Endometrium (tissue), 2 donors: ENCODE measurements at regions not wholly inside any gene's neighbourhood (a gene's known extent, or its start where the extent isn't known, plus 50 kb on each side); places are given as distances from the start of the nearest gene placed in this dataset.

Source experiments
- FAIRE-seq: peaks from 2 replicates; lab custom pipeline; 2012; peaks lifted over from hg19 to GRCh38; lab: Jason Lieb, UNC
- donor health status: control.
- donor health status: control.

- no peak for FAIRE-seq
Measured at GRCh38 chr10:52999681-53000080, 227.1 kb upstream of the MBL2 start.

DNA sequence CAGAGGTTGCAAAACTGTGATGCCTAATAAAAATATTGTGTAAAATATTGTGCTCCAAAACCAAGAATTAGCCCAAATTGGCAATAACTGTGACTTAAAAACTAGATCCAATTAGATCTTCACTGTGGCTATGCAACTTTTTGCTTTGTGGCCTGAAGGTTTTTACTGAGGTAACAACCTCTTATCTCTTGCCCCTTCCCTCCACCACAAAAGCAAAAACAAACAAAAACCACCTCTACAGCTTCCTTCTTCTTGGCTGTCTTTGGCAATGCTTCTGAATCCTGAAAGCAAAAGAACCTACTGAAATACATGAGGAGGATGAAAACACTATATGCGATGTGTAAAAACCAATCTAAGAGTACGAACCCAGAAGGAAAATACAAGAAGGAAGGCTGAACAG, 226.7 kb upstream of the MBL2 start:
- no peak for FAIRE-seq

- FAIRE-seq: no peak
Measured at GRCh38 chr10:52997007-52997406, 224.4 kb upstream of the MBL2 start.

- no peak for FAIRE-seq
Measured at GRCh38 chr10:52994370-52994769, 221.8 kb upstream of the MBL2 start.

GRCh38 chr10:52993109-52993508, 220.5 kb upstream of the MBL2 start:
- no peak for FAIRE-seq

- no peak for FAIRE-seq
Measured at GRCh38 chr10:52992567-52992966, 220.0 kb upstream of the MBL2 start.

DNA sequence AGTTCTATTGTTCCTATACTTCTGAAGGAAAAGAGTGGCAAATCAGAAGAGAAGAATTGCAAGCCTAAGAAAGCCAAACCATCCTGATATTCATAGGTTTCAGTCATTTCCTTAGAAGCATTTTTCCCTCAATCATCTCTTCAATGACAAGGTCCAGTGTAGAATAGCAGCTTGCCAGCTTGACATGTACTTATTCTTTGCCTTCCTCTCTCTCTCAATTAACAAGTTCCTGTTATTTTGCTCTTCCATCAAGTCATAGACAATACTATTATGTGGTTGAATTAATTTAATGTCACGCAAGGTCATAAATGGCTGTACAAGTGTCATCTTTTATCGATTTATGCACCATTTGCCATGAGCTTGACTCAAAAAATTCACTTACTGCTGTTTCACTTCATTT, 216.3 kb upstream of the MBL2 start:
- FAIRE-seq: no peak

DNA sequence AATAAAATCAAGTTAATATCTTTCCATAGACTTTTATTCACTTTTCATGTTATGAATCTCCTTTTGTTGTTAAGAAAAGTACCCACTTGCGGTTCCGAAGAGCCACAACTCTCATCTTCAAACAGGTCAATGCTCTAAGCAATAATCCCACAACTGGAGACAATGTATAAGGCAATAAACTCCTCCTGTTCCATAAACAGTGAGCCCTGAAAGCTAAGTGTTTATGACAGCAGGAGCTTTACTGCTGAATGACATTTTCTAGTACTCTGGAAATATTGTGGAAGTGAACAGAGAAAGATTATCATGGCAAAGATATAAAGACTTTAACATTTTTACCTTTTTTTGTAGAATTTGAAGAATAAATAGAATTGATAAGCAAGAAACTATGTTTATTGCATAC, 213.5 kb upstream of the MBL2 start:
- FAIRE-seq: no peak

DNA sequence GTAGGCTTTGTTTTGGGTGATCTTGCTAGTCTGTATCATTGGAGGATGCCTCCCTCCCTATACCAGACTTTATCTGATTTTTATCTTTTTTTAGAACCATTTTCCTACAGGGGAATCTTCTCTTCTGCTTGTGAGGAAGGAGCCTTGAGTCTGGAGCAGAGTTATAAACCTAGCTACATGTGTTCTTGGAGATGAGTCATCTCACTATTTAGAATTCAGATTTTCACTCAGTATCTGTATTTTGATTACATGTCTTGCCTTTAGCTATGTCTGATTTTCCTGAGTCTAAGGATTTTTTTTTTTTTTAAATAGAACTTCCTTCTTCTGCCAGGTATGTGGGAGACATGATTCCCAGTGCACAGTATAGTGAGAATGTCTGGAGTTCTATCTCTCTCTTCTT, 211.6 kb upstream of the MBL2 start:
- FAIRE-seq: no peak

DNA sequence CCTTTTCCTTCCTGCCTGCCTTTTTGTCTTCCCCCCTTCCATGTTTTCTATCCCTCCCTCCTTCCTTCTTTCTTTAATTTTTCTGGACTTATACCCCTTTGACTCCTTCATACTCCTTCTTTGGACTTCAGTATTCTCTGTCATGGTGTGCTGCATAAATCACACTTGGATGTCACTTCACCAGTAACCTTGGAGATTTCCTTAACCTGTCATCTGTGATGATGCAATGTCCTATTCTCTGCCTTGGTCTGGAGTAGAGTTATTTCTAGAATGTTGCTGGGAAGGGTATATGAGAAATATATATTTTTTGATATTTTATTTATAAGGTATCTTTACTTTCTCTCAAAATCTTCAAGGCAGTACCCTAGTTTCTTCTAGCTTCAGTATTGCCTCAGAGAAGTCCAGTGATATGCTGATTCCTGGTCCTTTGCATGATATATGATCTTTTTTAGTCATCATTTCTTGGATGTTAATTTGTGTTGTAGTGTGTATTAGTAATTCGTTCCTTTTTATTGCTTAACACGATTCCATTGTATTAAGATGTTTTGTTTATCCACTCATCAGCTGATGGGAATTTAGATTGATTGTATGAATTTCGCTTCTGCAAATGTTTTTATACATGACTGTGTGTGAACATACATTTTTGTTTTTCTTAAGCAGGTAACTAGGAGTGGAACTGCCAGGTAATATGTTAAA, 206.9 kb upstream of the MBL2 start:
- no peak for FAIRE-seq

DNA sequence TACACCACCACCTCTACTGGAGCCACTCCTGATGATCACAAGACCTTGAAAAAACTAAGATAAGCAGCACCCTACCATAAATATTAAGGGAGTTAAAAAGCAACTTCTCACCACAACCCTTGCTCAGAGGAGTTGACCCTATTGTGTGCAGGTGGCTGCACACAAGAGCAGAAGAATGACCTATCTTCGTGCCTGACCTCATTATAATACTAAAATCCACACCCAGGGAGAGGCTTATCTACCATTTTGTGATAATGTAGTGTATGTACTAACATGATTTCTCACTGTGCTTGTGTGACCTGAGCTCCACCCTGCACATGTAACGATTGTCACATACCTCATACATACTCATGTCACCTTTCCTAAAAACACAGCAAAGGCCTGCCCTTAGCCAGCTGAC, 205.0 kb upstream of the MBL2 start:
- FAIRE-seq: no peak

GRCh38 chr10:52967806-52968795, 195.5 kb upstream of the MBL2 start:
- no peak for FAIRE-seq

GRCh38 chr10:52966904-52967303, 194.3 kb upstream of the MBL2 start:
- FAIRE-seq: no peak

GRCh38 chr10:52965938-52966401, 193.4 kb upstream of the MBL2 start:
- no peak for FAIRE-seq

GRCh38 chr10:52965509-52965908, 192.9 kb upstream of the MBL2 start:
- no peak for FAIRE-seq

- FAIRE-seq: no peak
Measured at GRCh38 chr10:52961323-52961722, 188.7 kb upstream of the MBL2 start.

DNA sequence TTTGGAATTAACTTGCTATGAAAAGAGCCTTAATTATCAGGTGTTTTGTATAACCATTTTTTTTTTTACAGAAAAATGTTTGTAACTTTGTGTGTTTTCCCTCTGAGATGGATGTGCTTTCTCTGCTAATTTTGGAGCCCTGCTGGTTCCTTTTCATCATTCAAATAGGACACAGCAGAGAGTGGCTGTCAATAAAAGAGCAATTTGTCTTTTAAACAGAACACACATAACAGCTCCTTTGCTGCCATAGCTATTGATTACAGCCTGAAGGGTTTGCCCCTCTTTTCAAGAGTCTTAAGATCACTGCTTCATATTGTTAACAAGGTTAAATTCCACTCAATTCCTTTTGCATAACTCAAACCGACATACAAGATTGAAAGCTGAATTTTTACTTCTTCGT, 187.2 kb upstream of the MBL2 start:
- FAIRE-seq: no peak

- FAIRE-seq: no peak
Measured at GRCh38 chr10:52956861-52957260, 184.3 kb upstream of the MBL2 start.

- FAIRE-seq: no peak
Measured at GRCh38 chr10:52956461-52956860, 183.9 kb upstream of the MBL2 start.

GRCh38 chr10:52955337-52955736, 182.8 kb upstream of the MBL2 start:
- FAIRE-seq: no peak

DNA sequence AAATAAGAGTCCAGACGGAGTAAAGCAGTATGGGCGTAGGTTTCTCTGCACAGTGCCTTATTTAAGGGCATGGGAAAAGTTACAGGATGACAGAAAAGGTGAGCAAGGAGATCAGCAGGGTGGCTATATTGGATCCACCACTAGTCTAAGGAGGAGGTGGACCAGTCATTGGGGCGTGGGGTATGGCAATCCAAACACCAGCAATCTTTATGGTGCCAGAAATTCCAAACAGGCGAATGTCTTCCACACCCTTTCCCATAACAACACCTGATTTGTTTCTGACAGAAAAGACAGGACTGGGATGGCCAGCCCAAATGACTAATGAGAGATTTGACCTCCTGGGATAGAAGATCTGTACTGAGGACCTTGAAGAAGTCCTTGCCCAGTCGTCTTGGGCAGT, 181.8 kb upstream of the MBL2 start:
- FAIRE-seq: no peak

- FAIRE-seq: no peak
Measured at GRCh38 chr10:52952391-52953055, 179.9 kb upstream of the MBL2 start.

GRCh38 chr10:52951824-52952223, 179.2 kb upstream of the MBL2 start:
- no peak for FAIRE-seq
